Neuronal stem cell (in vitro differentiated cells): ENCODE measurements at regions not wholly inside any gene's neighbourhood (a gene's known extent, or its start where the extent isn't known, plus 50 kb on each side); places are given as distances from the start of the nearest gene placed in this dataset.

ENCODE experiments used
- DNase-seq: peaks from one replicate; pipeline ENCODE4 v3.0.0-alpha.2; 2013; ENCODE audit warnings: low spot score
- H2AFZ ChIP-seq: one replicate; pipeline ENCODE4 v1.6.1; 2013; ENCODE audit warnings: mild to moderate bottlenecking, low read length, inconsistent platforms
- H2AK5ac ChIP-seq: 2 replicates; pipeline ENCODE4 v1.6.1; 2013; ENCODE audit warnings: low read depth, mild to moderate bottlenecking, inconsistent platforms, low read length, moderate library complexity, mixed read lengths
- H2BK120ac ChIP-seq: 2 replicates; pipeline ENCODE4 v1.6.1; 2013; ENCODE audit warnings: low read depth, mild to moderate bottlenecking, inconsistent platforms, low read length, moderate library complexity, mixed read lengths
- H2BK12ac ChIP-seq: one replicate; pipeline ENCODE4 v1.6.1; 2013; ENCODE audit warnings: low read length, inconsistent platforms
- H2BK15ac ChIP-seq: 2 replicates; pipeline ENCODE4 v1.6.1; 2013; ENCODE audit warnings: mild to moderate bottlenecking, low read length, inconsistent platforms, mixed read lengths
- H2BK5ac ChIP-seq: one replicate; pipeline ENCODE4 v1.6.1; 2013; ENCODE audit warnings: inconsistent platforms, mild to moderate bottlenecking, low read length, moderate library complexity
- H3K14ac ChIP-seq: one replicate; pipeline ENCODE4 v1.6.1; 2013; ENCODE audit warnings: low read length, inconsistent platforms
- H3K18ac ChIP-seq: 2 replicates; pipeline ENCODE4 v1.6.1; 2013; ENCODE audit warnings: low read length, inconsistent platforms
- H3K23ac ChIP-seq: 2 replicates; pipeline ENCODE4 v1.6.1; 2013; ENCODE audit warnings: low read depth, mild to moderate bottlenecking, mixed read lengths, low read length, inconsistent platforms; ENCODE audit not compliant: poor library complexity
- H3K27ac ChIP-seq: replicated peaks from 3 replicates; pipeline ENCODE4 v1.5.1; 2013; ENCODE audit warnings: low read length, inconsistent platforms
- H3K27me3 ChIP-seq, 3 experiments: 2 replicates each; pipeline ENCODE4 v1.6.1; 2013; ENCODE audit warnings: low read length in 3 of 3, mild to moderate bottlenecking in 2 of 3, inconsistent platforms in 1 of 3, low read depth in 1 of 3, mixed read lengths in 1 of 3, moderate library complexity in 1 of 3; ENCODE audit not compliant: control insufficient read depth in 3 of 3, insufficient read depth in 3 of 3
- H3K36me3 ChIP-seq, 2 donors: replicated peaks in 1 of 2; 2 replicates each; pipeline ENCODE4 v1.6.1; 2013; ENCODE audit warnings: low read length in 2 of 2; ENCODE audit not compliant: control insufficient read depth in 2 of 2, insufficient read depth in 2 of 2
- H3K4ac ChIP-seq: 2 replicates; pipeline ENCODE4 v1.6.1; 2013; ENCODE audit warnings: inconsistent platforms, mild to moderate bottlenecking, low read length, moderate library complexity
- H3K4me1 ChIP-seq, 2 donors: 1 replicate in 1 of 2; 2 replicates in 1 of 2; pipeline ENCODE4 v1.6.1; 2013; ENCODE audit warnings: low read length in 2 of 2, low read depth in 1 of 2; ENCODE audit not compliant: control insufficient read depth in 2 of 2, insufficient read depth in 1 of 2
- H3K4me2 ChIP-seq: one replicate; pipeline ENCODE4 v1.6.1; 2013; ENCODE audit warnings: mild to moderate bottlenecking, low read length, inconsistent platforms; ENCODE audit not compliant: insufficient read depth, poor library complexity, severe bottlenecking
- H3K4me3 ChIP-seq, 2 donors: 2 replicates each; pipeline ENCODE4 v1.5.1; 2013; ENCODE audit warnings: low read length in 2 of 2, mild to moderate bottlenecking in 2 of 2, inconsistent platforms in 1 of 2, moderate library complexity in 1 of 2
- H3K79me1 ChIP-seq: one replicate; pipeline ENCODE4 v1.6.1; 2013; ENCODE audit warnings: low read depth, mild to moderate bottlenecking, inconsistent platforms, low read length, moderate library complexity
- H3K9ac ChIP-seq: one replicate; pipeline ENCODE4 v1.6.1; 2013; ENCODE audit warnings: mild to moderate bottlenecking, low read depth, low read length, inconsistent platforms; ENCODE audit not compliant: poor library complexity
- H3K9me3 ChIP-seq, 2 donors: replicated peaks in 1 of 2; 2 replicates each; pipeline versions ENCODE3 to v1.6.1; 2013; ENCODE audit warnings: low read length in 2 of 2, mild to moderate bottlenecking in 2 of 2, inconsistent platforms in 1 of 2, low read depth in 1 of 2, mixed read lengths in 1 of 2, moderate library complexity in 1 of 2; ENCODE audit not compliant: control insufficient read depth in 2 of 2, insufficient read depth in 1 of 2
- H4K8ac ChIP-seq: one replicate; pipeline ENCODE4 v1.6.1; 2013; ENCODE audit warnings: low read depth, mild to moderate bottlenecking, inconsistent platforms, low read length, moderate library complexity
- H4K91ac ChIP-seq: one replicate; pipeline ENCODE4 v1.6.1; 2013; ENCODE audit warnings: low read length, low read depth, mild to moderate bottlenecking, inconsistent platforms; ENCODE audit not compliant: poor library complexity
- WGBS, 2 donors: extraction: QIAGEN DNeasy Blood & Tissue Kit; methylation state at CpG; one replicate each; pipeline ENCODE4 v1.1.7; 2013; ENCODE audit warnings: missing lambda C conversion rate in 2 of 2, mixed read lengths in 1 of 2; ENCODE audit not compliant: insufficient read length in 2 of 2, insufficient replicate concordance in 1 of 2; ENCODE audit errors: extremely low coverage in 2 of 2; 5-methylcytosine and 5-hydroxymethylcytosine counted together

DNA sequence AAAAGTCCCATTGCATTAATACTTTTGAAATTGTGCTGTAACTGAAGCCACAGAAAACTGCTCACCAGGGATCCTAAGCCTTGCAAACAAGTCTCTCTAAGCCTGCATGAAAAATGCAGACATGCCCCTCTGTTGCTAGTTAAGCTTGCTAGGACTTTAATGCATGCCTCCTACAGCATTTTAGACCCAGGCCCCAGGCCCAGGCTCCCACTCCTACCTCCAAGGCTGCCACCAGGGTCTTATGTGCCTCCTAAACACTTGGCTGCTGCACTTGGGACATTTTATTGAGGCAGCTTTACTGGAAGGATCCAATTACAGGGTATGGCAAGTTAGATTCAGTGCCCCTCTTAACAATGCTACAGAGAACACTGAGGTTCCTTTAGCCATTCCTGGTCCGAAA, 467.3 kb upstream of the CLINT1 start:
- no peak overlapping the region for H2BK12ac ChIP-seq
- no CpG with 5 or more reads among the region's 1 CpG for WGBS, 2 donors
- no peak overlapping the region for H3K9ac ChIP-seq
- no peak overlapping the region for H4K8ac ChIP-seq
- no peak overlapping the region for H2BK5ac ChIP-seq
- no peak overlapping the region for H3K4ac ChIP-seq
- H3K14ac ChIP-seq: no peak overlapping the region
- no peak overlapping the region for H3K23ac ChIP-seq
- no peak overlapping the region for H3K27ac ChIP-seq
- H2BK120ac ChIP-seq: no peak overlapping the region
- H4K91ac ChIP-seq: no peak overlapping the region
- no peaks in the 10 kb centered on the region for H3K79me1 ChIP-seq
- H3K4me1 ChIP-seq: peaks cover 0 to 2% of the 10 kb centered on the region in 2 donors
- no peak overlapping the region for H3K4me2 ChIP-seq
- H2AK5ac ChIP-seq: no peak overlapping the region
- peaks cover 0 to 2% of the 10 kb centered on the region in 2 donors for H3K9me3 ChIP-seq
- no peaks in the 10 kb centered on the region for H3K27me3 ChIP-seq
- H2BK15ac ChIP-seq: no peak overlapping the region
- H3K36me3 ChIP-seq: no peaks in the 10 kb centered on the region
- H2AFZ ChIP-seq: peak overlapping the region; percentile 39
- no peak overlapping the region for H3K4me3 ChIP-seq
- no peak overlapping the region for H3K18ac ChIP-seq
- DNase-seq: no peak

DNA sequence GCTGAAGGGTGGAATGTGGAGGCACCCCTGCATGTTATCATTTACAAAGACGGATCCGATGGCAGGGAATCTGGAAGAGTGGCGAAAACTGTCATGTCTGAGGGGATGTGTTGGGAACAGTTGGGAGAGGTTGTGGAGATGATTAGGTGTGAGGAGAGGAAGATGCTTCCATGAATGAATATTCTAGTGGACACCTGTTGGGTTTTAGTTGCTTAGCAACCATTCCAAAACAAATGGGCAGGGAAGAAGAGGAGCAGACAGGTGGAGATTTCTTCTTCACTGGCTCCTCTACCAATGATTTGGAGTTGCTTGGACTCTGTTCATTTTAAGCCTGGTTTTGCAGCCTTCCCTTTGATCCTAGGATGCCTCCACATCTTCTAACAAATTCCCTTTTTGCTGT, 465.3 kb upstream of the CLINT1 start:
- Histone ChIP-seq H2AFZ (no peak overlapping the region), H2BK5ac (no peak overlapping the region), H3K4me3 (no peak overlapping the region), H3K36me3 (no peaks in the 10 kb centered on the region), H3K27me3 (no peaks in the 10 kb centered on the region), H3K9ac (no peak overlapping the region), H4K91ac (no peak overlapping the region), H3K9me3 (no peaks in the 10 kb centered on the region), H2AK5ac (no peak overlapping the region), H3K79me1 (no peaks in the 10 kb centered on the region), H3K14ac (no peak overlapping the region), H4K8ac (no peak overlapping the region), H3K4me1 (peaks cover 0 to 2% of the 10 kb centered on the region in 2 donors), H3K23ac (no peak overlapping the region), H3K4me2 (no peak overlapping the region), H2BK12ac (no peak overlapping the region), H3K4ac (no peak overlapping the region), H3K18ac (no peak overlapping the region), H2BK120ac (no peak overlapping the region), H3K27ac (no peak overlapping the region), H2BK15ac (no peak overlapping the region)
- WGBS, 2 donors: no CpG with 5 or more reads among the region's 3 CpGs
- no peak for DNase-seq

DNA sequence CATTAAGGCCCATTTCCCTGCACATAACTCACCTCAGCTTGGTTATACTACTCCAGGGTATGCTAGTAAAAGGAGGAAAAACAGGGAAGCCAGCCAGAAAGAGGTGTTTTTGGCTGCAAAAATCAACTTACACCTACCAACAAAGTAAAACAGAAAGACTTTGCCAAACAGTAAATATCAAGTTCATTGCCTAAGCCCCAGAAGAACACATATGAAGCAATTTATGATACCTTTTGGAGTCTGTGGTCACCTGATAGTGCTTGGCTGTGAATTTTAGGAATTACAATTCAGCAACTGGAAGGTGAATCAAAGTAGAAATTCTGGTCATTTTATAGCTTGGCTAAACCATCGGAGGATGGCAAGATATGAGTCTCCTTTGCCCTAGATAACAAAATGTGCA, 463.7 kb upstream of the CLINT1 start:
- H4K8ac ChIP-seq: no peak overlapping the region
- no peak overlapping the region for H4K91ac ChIP-seq
- H3K4me1 ChIP-seq: peaks cover 0 to 2% of the 10 kb centered on the region in 2 donors
- no peak overlapping the region for H3K4ac ChIP-seq
- H2AK5ac ChIP-seq: no peak overlapping the region
- no peak overlapping the region for H3K4me3 ChIP-seq
- WGBS, 2 donors: no CpG with 5 or more reads among the region's 1 CpG
- H3K23ac ChIP-seq: no peak overlapping the region
- no peak overlapping the region for H2BK5ac ChIP-seq
- H3K4me2 ChIP-seq: no peak overlapping the region
- DNase-seq: no peak
- no peak overlapping the region for H3K9ac ChIP-seq
- no peak overlapping the region for H2AFZ ChIP-seq
- no peak overlapping the region for H3K27ac ChIP-seq
- no peak overlapping the region for H2BK120ac ChIP-seq
- H3K36me3 ChIP-seq: no peaks in the 10 kb centered on the region
- H2BK12ac ChIP-seq: no peak overlapping the region
- H3K79me1 ChIP-seq: no peaks in the 10 kb centered on the region
- no peak overlapping the region for H2BK15ac ChIP-seq
- H3K18ac ChIP-seq: no peak overlapping the region
- H3K14ac ChIP-seq: no peak overlapping the region
- H3K27me3 ChIP-seq: no peaks in the 10 kb centered on the region
- no peaks in the 10 kb centered on the region for H3K9me3 ChIP-seq

DNA sequence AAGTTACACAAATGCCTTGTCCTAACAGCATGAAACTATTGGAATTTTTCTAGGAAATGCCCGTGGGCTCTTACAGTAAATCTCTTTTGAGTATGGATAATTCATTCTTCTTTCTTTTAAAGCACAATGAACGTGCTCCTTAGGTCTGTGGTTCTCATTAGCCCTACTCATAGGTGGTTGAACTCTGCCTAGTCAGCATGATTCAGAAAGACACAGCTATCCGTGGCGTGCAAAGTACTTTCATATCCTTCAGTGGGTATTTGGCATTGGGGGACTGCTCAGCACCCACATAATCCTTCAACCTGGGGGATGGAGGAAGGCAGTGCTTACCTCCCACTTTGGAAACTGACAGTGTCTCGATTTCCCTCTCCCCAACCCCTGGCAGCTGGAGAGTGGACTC, 462.0 kb upstream of the CLINT1 start:
- Histone ChIP-seq H3K23ac (no peak overlapping the region), H3K27ac (no peak overlapping the region), H3K4me3 (no peak overlapping the region), H2BK15ac (no peak overlapping the region), H3K4me1 (no peaks in the 10 kb centered on the region), H3K4ac (no peak overlapping the region), H2AFZ (no peak overlapping the region), H2BK120ac (no peak overlapping the region), H3K36me3 (no peaks in the 10 kb centered on the region), H2BK5ac (no peak overlapping the region), H3K27me3 (no peaks in the 10 kb centered on the region), H3K18ac (no peak overlapping the region), H3K9me3 (no peaks in the 10 kb centered on the region), H2AK5ac (no peak overlapping the region), H4K8ac (no peak overlapping the region), H3K14ac (no peak overlapping the region), H4K91ac (no peak overlapping the region), H3K79me1 (no peaks in the 10 kb centered on the region), H3K9ac (no peak overlapping the region), H3K4me2 (no peak overlapping the region), H2BK12ac (no peak overlapping the region)
- WGBS, 2 donors: no CpG with 5 or more reads among the region's 5 CpGs
- no peak for DNase-seq
